ENCODE measurements at regions not wholly inside any gene's neighbourhood (a gene's known extent, or its start where the extent isn't known, plus 50 kb on each side); places are given as distances from the start of the nearest gene placed in this dataset.

GRCh38 chr9:73847536-73847935, 649.6 kb upstream of the RORB start:
- no peak for DNase-seq
- H3K27ac ChIP-seq (ENCODE audit: insufficient read depth, low read length, poor library complexity, severe bottlenecking): no peak overlapping the region
- no peak overlapping the region for H3K4me3 ChIP-seq (ENCODE audit: insufficient read depth, low read depth, low read length, poor library complexity, severe bottlenecking)

GRCh38 chr9:73853549-73853948, 643.6 kb upstream of the RORB start:
- H3K36me3 ChIP-seq (ENCODE audit: control insufficient read depth, insufficient read depth, low read length): no peaks in the 10 kb centered on the region
- no peak for DNase-seq
- H3K27ac ChIP-seq (ENCODE audit: insufficient read depth, low read length, poor library complexity, severe bottlenecking): no peak overlapping the region
- H3K9me3 ChIP-seq (ENCODE audit: control insufficient read depth, low read length): no peaks in the 10 kb centered on the region
- no peak overlapping the region for H3K4me3 ChIP-seq (ENCODE audit: insufficient read depth, low read depth, low read length, poor library complexity, severe bottlenecking)
- H3K4me1 ChIP-seq (ENCODE audit: control insufficient read depth, insufficient read depth, low read length, poor library complexity, severe bottlenecking): no peaks in the 10 kb centered on the region
- no peaks in the 10 kb centered on the region for H3K27me3 ChIP-seq (replicated peaks; ENCODE audit: control insufficient read depth, insufficient read depth, low read length, poor library complexity, severe bottlenecking)

More at GRCh38 chr9:73847536-73847935, 649.6 kb upstream of the RORB start:
- H3K9me3 ChIP-seq (ENCODE audit: control insufficient read depth, low read length): no peaks in the 10 kb centered on the region
- H3K27me3 ChIP-seq (replicated peaks; ENCODE audit: control insufficient read depth, insufficient read depth, low read length, poor library complexity, severe bottlenecking): no peaks in the 10 kb centered on the region
- no peaks in the 10 kb centered on the region for H3K36me3 ChIP-seq (ENCODE audit: control insufficient read depth, insufficient read depth, low read length)
- H3K4me1 ChIP-seq (ENCODE audit: control insufficient read depth, insufficient read depth, low read length, poor library complexity, severe bottlenecking): no peaks in the 10 kb centered on the region

GRCh38 chr9:73855206-73855605, 641.9 kb upstream of the RORB start:
- Histone ChIP-seq H3K4me3 (ENCODE audit: insufficient read depth, low read depth, low read length, poor library complexity, severe bottlenecking) (no peak overlapping the region), H3K27ac (ENCODE audit: insufficient read depth, low read length, poor library complexity, severe bottlenecking) (no peak overlapping the region), H3K9me3 (ENCODE audit: control insufficient read depth, low read length) (no peaks in the 10 kb centered on the region), H3K36me3 (ENCODE audit: control insufficient read depth, insufficient read depth, low read length) (no peaks in the 10 kb centered on the region), H3K4me1 (ENCODE audit: control insufficient read depth, insufficient read depth, low read length, poor library complexity, severe bottlenecking) (no peaks in the 10 kb centered on the region), H3K27me3 (replicated peaks; ENCODE audit: control insufficient read depth, insufficient read depth, low read length, poor library complexity, severe bottlenecking) (no peaks in the 10 kb centered on the region)
- no peak for DNase-seq

- no peaks in the 10 kb centered on the region for H3K9me3 ChIP-seq (ENCODE audit: control insufficient read depth, low read length)
- H3K27me3 ChIP-seq (replicated peaks; ENCODE audit: control insufficient read depth, insufficient read depth, low read length, poor library complexity, severe bottlenecking): no peaks in the 10 kb centered on the region
- no peak for DNase-seq
- no peaks in the 10 kb centered on the region for H3K4me1 ChIP-seq (ENCODE audit: control insufficient read depth, insufficient read depth, low read length, poor library complexity, severe bottlenecking)
- H3K4me3 ChIP-seq (ENCODE audit: insufficient read depth, low read depth, low read length, poor library complexity, severe bottlenecking): no peak overlapping the region
- no peaks in the 10 kb centered on the region for H3K36me3 ChIP-seq (ENCODE audit: control insufficient read depth, insufficient read depth, low read length)
- no peak overlapping the region for H3K27ac ChIP-seq (ENCODE audit: insufficient read depth, low read length, poor library complexity, severe bottlenecking)
Measured at GRCh38 chr9:73863924-73864323, 633.2 kb upstream of the RORB start.

- Histone ChIP-seq H3K4me1 (ENCODE audit: control insufficient read depth, insufficient read depth, low read length, poor library complexity, severe bottlenecking) (no peaks in the 10 kb centered on the region), H3K27ac (ENCODE audit: insufficient read depth, low read length, poor library complexity, severe bottlenecking) (no peak overlapping the region), H3K4me3 (ENCODE audit: insufficient read depth, low read depth, low read length, poor library complexity, severe bottlenecking) (no peak overlapping the region), H3K9me3 (ENCODE audit: control insufficient read depth, low read length) (no peaks in the 10 kb centered on the region), H3K36me3 (ENCODE audit: control insufficient read depth, insufficient read depth, low read length) (no peaks in the 10 kb centered on the region), H3K27me3 (replicated peaks; ENCODE audit: control insufficient read depth, insufficient read depth, low read length, poor library complexity, severe bottlenecking) (no peaks in the 10 kb centered on the region)
- DNase-seq: no peak
Measured at GRCh38 chr9:73866451-73866850, 630.7 kb upstream of the RORB start.

- H3K36me3 ChIP-seq (ENCODE audit: control insufficient read depth, insufficient read depth, low read length): no peaks in the 10 kb centered on the region
- no peak overlapping the region for H3K4me3 ChIP-seq (ENCODE audit: insufficient read depth, low read depth, low read length, poor library complexity, severe bottlenecking)
- DNase-seq: peak in 2 of 3 donors; percentile 0 to 6
- H3K4me1 ChIP-seq (ENCODE audit: control insufficient read depth, insufficient read depth, low read length, poor library complexity, severe bottlenecking): no peaks in the 10 kb centered on the region
- H3K9me3 ChIP-seq (ENCODE audit: control insufficient read depth, low read length): no peaks in the 10 kb centered on the region
- H3K27me3 ChIP-seq (replicated peaks; ENCODE audit: control insufficient read depth, insufficient read depth, low read length, poor library complexity, severe bottlenecking): no peaks in the 10 kb centered on the region
- H3K27ac ChIP-seq (ENCODE audit: insufficient read depth, low read length, poor library complexity, severe bottlenecking): no peak overlapping the region
Measured at GRCh38 chr9:73869264-73869663, 627.9 kb upstream of the RORB start.

GRCh38 chr9:73871636-73872035, 625.5 kb upstream of the RORB start:
- Histone ChIP-seq H3K27ac (ENCODE audit: insufficient read depth, low read length, poor library complexity, severe bottlenecking) (no peak overlapping the region), H3K27me3 (replicated peaks; ENCODE audit: control insufficient read depth, insufficient read depth, low read length, poor library complexity, severe bottlenecking) (no peaks in the 10 kb centered on the region), H3K4me3 (ENCODE audit: insufficient read depth, low read depth, low read length, poor library complexity, severe bottlenecking) (no peak overlapping the region), H3K4me1 (ENCODE audit: control insufficient read depth, insufficient read depth, low read length, poor library complexity, severe bottlenecking) (no peaks in the 10 kb centered on the region), H3K36me3 (ENCODE audit: control insufficient read depth, insufficient read depth, low read length) (no peaks in the 10 kb centered on the region), H3K9me3 (ENCODE audit: control insufficient read depth, low read length) (no peaks in the 10 kb centered on the region)
- DNase-seq: no peak

- Histone ChIP-seq H3K9me3 (ENCODE audit: control insufficient read depth, low read length) (no peaks in the 10 kb centered on the region), H3K27ac (ENCODE audit: insufficient read depth, low read length, poor library complexity, severe bottlenecking) (no peak overlapping the region), H3K4me1 (ENCODE audit: control insufficient read depth, insufficient read depth, low read length, poor library complexity, severe bottlenecking) (no peaks in the 10 kb centered on the region), H3K36me3 (ENCODE audit: control insufficient read depth, insufficient read depth, low read length) (no peaks in the 10 kb centered on the region), H3K4me3 (ENCODE audit: insufficient read depth, low read depth, low read length, poor library complexity, severe bottlenecking) (no peak overlapping the region), H3K27me3 (replicated peaks; ENCODE audit: control insufficient read depth, insufficient read depth, low read length, poor library complexity, severe bottlenecking) (no peaks in the 10 kb centered on the region)
- no peak for DNase-seq
Measured at GRCh38 chr9:73872701-73873100, 624.4 kb upstream of the RORB start.

- Histone ChIP-seq H3K4me3 (ENCODE audit: insufficient read depth, low read depth, low read length, poor library complexity, severe bottlenecking) (no peak overlapping the region), H3K9me3 (ENCODE audit: control insufficient read depth, low read length) (no peaks in the 10 kb centered on the region), H3K27me3 (replicated peaks; ENCODE audit: control insufficient read depth, insufficient read depth, low read length, poor library complexity, severe bottlenecking) (no peaks in the 10 kb centered on the region), H3K36me3 (ENCODE audit: control insufficient read depth, insufficient read depth, low read length) (no peaks in the 10 kb centered on the region), H3K4me1 (ENCODE audit: control insufficient read depth, insufficient read depth, low read length, poor library complexity, severe bottlenecking) (no peaks in the 10 kb centered on the region), H3K27ac (ENCODE audit: insufficient read depth, low read length, poor library complexity, severe bottlenecking) (no peak overlapping the region)
- no peak for DNase-seq
Measured at GRCh38 chr9:73880101-73880500, 617.0 kb upstream of the RORB start.

- no peak overlapping the region for H3K27ac ChIP-seq (ENCODE audit: insufficient read depth, low read length, poor library complexity, severe bottlenecking)
- no peaks in the 10 kb centered on the region for H3K27me3 ChIP-seq (replicated peaks; ENCODE audit: control insufficient read depth, insufficient read depth, low read length, poor library complexity, severe bottlenecking)
- no peaks in the 10 kb centered on the region for H3K4me1 ChIP-seq (ENCODE audit: control insufficient read depth, insufficient read depth, low read length, poor library complexity, severe bottlenecking)
- no peaks in the 10 kb centered on the region for H3K36me3 ChIP-seq (ENCODE audit: control insufficient read depth, insufficient read depth, low read length)
- no peaks in the 10 kb centered on the region for H3K9me3 ChIP-seq (ENCODE audit: control insufficient read depth, low read length)
- H3K4me3 ChIP-seq (ENCODE audit: insufficient read depth, low read depth, low read length, poor library complexity, severe bottlenecking): no peak overlapping the region
- no peak for DNase-seq
Measured at GRCh38 chr9:73889023-73889422, 608.1 kb upstream of the RORB start.

Data from effector memory CD4-positive, alpha-beta T cell (primary cell).